Neuron (in vitro differentiated cells): ENCODE measurements at regions not wholly inside any gene's neighbourhood (a gene's known extent, or its start where the extent isn't known, plus 50 kb on each side); places are given as distances from the start of the nearest gene placed in this dataset.

ENCODE experiments used
- H2AFZ ChIP-seq: one replicate; pipeline ENCODE4 v1.6.1; 2013; ENCODE audit warnings: low read depth, mild to moderate bottlenecking, inconsistent platforms, low read length, moderate library complexity
- H3K27me3 ChIP-seq: one replicate; pipeline ENCODE4 v1.6.1; 2013; ENCODE audit warnings: low read length; ENCODE audit not compliant: insufficient read depth
- H3K36me3 ChIP-seq: one replicate; pipeline ENCODE4 v1.6.1; 2013; ENCODE audit warnings: low read length; ENCODE audit not compliant: insufficient read depth
- H3K4me1 ChIP-seq: one replicate; pipeline ENCODE4 v1.6.1; 2013; ENCODE audit warnings: low read length; ENCODE audit not compliant: insufficient read depth
- H3K4me3 ChIP-seq: 2 replicates; pipeline ENCODE4 v1.5.1; 2013; ENCODE audit warnings: mild to moderate bottlenecking, low read length, moderate library complexity
- H3K9me3 ChIP-seq: one replicate; pipeline ENCODE4 v1.6.1; 2013; ENCODE audit warnings: low read length

DNA sequence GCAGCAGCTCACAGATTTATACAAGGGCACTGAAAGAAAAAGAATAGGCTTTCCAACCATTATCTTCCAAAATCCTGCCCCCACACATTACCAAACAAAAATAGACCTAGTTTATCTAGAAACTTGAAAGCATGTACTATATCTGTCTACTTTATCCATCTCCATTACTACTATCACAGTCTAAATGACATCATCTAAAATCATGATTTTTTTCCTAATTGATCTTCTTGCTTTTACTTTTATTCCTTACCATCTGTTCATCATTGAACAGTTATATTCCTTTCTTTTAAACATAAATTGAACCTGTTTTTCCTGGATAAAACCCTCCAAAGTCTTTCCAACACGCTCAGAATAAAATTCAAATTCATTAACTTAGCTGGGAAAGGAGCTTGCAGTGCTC lies 414.7 kb downstream of the KCTD12 start:
- Histone ChIP-seq H2AFZ (no peak overlapping the region), H3K36me3 (no peaks in the 10 kb centered on the region), H3K4me1 (no peaks in the 10 kb centered on the region), H3K4me3 (no peak overlapping the region), H3K9me3 (no peaks in the 10 kb centered on the region), H3K27me3 (no peaks in the 10 kb centered on the region)

DNA sequence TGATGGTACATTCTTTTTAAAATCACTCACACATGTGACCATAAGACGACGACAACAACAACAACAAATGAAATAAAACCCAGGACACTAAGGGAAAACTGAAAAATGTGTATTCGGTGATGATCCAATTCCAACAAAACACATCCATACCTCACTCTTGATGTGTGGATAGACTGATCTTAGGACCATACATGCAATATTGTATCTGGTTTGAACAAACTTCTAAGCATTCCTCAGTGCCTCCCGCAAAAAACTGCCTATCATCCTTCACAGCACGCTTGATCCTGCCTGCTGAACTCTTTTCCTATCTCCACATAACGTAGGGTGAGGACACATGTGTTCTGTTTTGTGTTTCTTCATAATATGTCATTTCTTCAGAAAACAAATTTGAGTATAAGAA lies 415.2 kb downstream of the KCTD12 start:
- H3K4me1 ChIP-seq: no peaks in the 10 kb centered on the region
- H3K27me3 ChIP-seq: no peaks in the 10 kb centered on the region
- no peaks in the 10 kb centered on the region for H3K36me3 ChIP-seq
- no peak overlapping the region for H2AFZ ChIP-seq
- H3K4me3 ChIP-seq: no peak overlapping the region
- no peaks in the 10 kb centered on the region for H3K9me3 ChIP-seq

- Histone ChIP-seq H2AFZ (no peak overlapping the region), H3K36me3 (no peaks in the 10 kb centered on the region), H3K9me3 (no peaks in the 10 kb centered on the region), H3K4me1 (no peaks in the 10 kb centered on the region), H3K27me3 (no peaks in the 10 kb centered on the region), H3K4me3 (no peak overlapping the region)
These were observed 420.2 kb downstream of the KCTD12 start for GRCh38 chr13:76466043-76466442.

GRCh38 chr13:76463314-76463713 lies 422.9 kb downstream of the KCTD12 start:
- no peaks in the 10 kb centered on the region for H3K36me3 ChIP-seq
- H3K4me1 ChIP-seq: no peaks in the 10 kb centered on the region
- H2AFZ ChIP-seq: no peak overlapping the region
- H3K27me3 ChIP-seq: no peaks in the 10 kb centered on the region
- no peak overlapping the region for H3K4me3 ChIP-seq
- no peaks in the 10 kb centered on the region for H3K9me3 ChIP-seq

- no peaks in the 10 kb centered on the region for H3K27me3 ChIP-seq
- H3K4me3 ChIP-seq: no peak overlapping the region
- H2AFZ ChIP-seq: no peak overlapping the region
- no peaks in the 10 kb centered on the region for H3K4me1 ChIP-seq
- H3K9me3 ChIP-seq: no peaks in the 10 kb centered on the region
- no peaks in the 10 kb centered on the region for H3K36me3 ChIP-seq
These were observed 424.2 kb downstream of the KCTD12 start for GRCh38 chr13:76461999-76462398.

- no peak overlapping the region for H3K4me3 ChIP-seq
- no peaks in the 10 kb centered on the region for H3K36me3 ChIP-seq
- no peak overlapping the region for H2AFZ ChIP-seq
- no peaks in the 10 kb centered on the region for H3K9me3 ChIP-seq
- no peaks in the 10 kb centered on the region for H3K4me1 ChIP-seq
- no peaks in the 10 kb centered on the region for H3K27me3 ChIP-seq
These were observed 424.7 kb downstream of the KCTD12 start for GRCh38 chr13:76461484-76461883.

GRCh38 chr13:76459863-76460262 lies 426.3 kb downstream of the KCTD12 start:
- H3K27me3 ChIP-seq: no peaks in the 10 kb centered on the region
- no peaks in the 10 kb centered on the region for H3K9me3 ChIP-seq
- no peak overlapping the region for H3K4me3 ChIP-seq
- no peaks in the 10 kb centered on the region for H3K36me3 ChIP-seq
- no peaks in the 10 kb centered on the region for H3K4me1 ChIP-seq
- H2AFZ ChIP-seq: no peak overlapping the region

DNA sequence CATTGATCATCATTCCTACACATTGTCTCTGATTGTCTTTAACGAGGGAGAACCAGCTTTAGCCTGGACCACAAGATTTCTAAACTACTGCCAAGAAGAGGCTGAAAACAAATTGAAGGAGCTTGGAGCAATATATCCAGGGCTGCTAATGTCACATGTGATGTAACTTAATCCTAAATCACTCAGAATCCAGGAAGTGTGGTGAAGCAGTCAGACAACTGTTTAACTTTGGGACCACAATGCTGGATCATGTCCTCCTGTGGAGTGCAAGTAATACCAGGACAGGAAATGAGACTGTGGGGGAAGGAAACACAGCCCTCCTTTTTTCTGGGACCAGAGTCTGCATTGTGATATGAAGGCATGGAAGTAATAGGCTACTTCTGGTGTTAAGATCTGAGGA lies 430.2 kb downstream of the KCTD12 start:
- H3K36me3 ChIP-seq: no peaks in the 10 kb centered on the region

DNA sequence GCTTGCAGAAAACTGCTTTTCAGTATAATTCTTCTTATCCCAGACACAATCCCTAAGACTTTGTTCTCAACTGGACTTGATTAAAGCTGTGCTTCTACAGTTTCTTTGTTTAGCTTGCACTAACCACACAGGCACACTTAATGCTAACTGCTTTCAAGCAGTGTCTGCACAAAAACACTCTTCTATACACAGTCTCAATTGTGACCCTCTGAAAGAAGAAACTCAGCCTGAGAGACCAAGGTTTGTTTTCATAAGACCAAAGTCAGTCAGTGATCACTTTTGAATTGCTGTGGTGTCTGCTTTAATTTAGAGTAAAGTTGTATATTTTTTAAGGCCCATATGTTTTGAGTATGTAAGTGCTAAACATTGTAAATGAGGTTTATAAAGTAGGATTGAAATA lies 431.2 kb downstream of the KCTD12 start:
- no peaks in the 10 kb centered on the region for H3K4me1 ChIP-seq
- H3K27me3 ChIP-seq: no peaks in the 10 kb centered on the region
- no peak overlapping the region for H2AFZ ChIP-seq
- H3K9me3 ChIP-seq: no peaks in the 10 kb centered on the region
- no peaks in the 10 kb centered on the region for H3K36me3 ChIP-seq
- no peak overlapping the region for H3K4me3 ChIP-seq

More for the DNA sequence above, 430.2 kb downstream of the KCTD12 start:
- Histone ChIP-seq H3K4me1 (no peaks in the 10 kb centered on the region), H3K27me3 (no peaks in the 10 kb centered on the region), H2AFZ (no peak overlapping the region), H3K9me3 (no peaks in the 10 kb centered on the region), H3K4me3 (no peak overlapping the region)

- H3K36me3 ChIP-seq: no peaks in the 10 kb centered on the region
- H2AFZ ChIP-seq: no peak overlapping the region
These were observed 436.5 kb downstream of the KCTD12 start for GRCh38 chr13:76449716-76450115.

DNA sequence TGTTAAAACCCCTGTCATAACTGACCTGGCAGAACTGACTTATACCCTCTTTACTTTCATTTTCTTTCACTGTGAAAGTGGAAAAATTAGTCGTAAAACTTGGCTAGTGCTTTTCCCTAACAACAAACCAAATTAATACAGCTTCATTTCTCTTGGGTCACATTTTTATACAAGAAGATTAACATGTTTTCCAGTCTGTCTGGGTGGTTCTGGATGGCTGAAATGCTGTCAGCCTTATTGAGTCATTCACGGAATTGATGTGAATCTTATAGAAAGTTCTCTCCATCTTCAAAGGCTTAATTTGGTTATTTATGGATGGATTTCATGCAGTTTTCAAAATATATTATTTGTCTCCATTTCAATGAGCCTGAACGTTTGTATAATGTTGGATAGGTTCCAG lies 440.0 kb downstream of the KCTD12 start:
- no peaks in the 10 kb centered on the region for H3K36me3 ChIP-seq

More at GRCh38 chr13:76449716-76450115, 436.5 kb downstream of the KCTD12 start:
- Histone ChIP-seq H3K9me3 (no peaks in the 10 kb centered on the region), H3K27me3 (no peaks in the 10 kb centered on the region), H3K4me3 (no peak overlapping the region), H3K4me1 (no peaks in the 10 kb centered on the region)

DNA sequence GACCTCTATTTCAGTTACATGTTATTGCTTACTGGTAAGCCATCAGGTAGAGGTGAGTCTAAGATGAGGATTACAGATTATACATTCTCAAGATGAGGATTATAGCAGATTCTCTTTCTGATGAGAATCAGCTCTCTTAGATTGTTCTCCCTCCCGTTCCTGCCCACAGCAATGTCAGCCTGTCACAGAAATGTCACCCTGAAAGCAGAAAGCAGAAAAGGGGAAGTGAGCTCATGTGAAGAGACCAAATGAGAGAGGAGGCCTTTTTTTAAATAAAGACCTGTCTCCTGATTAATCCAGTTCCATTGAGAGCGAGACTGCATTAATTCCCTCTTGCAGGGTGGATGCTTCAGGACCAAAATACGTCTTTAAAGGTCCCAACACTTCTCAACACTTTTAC lies 445.6 kb downstream of the KCTD12 start:
- no peaks in the 10 kb centered on the region for H3K36me3 ChIP-seq
- H2AFZ ChIP-seq: no peak overlapping the region
- H3K27me3 ChIP-seq: no peaks in the 10 kb centered on the region
- H3K4me3 ChIP-seq: no peak overlapping the region
- H3K4me1 ChIP-seq: no peaks in the 10 kb centered on the region
- H3K9me3 ChIP-seq: no peaks in the 10 kb centered on the region

More for the DNA sequence above, 440.0 kb downstream of the KCTD12 start:
- no peak overlapping the region for H2AFZ ChIP-seq
- H3K27me3 ChIP-seq: no peaks in the 10 kb centered on the region
- no peak overlapping the region for H3K4me3 ChIP-seq
- no peaks in the 10 kb centered on the region for H3K4me1 ChIP-seq
- no peaks in the 10 kb centered on the region for H3K9me3 ChIP-seq

DNA sequence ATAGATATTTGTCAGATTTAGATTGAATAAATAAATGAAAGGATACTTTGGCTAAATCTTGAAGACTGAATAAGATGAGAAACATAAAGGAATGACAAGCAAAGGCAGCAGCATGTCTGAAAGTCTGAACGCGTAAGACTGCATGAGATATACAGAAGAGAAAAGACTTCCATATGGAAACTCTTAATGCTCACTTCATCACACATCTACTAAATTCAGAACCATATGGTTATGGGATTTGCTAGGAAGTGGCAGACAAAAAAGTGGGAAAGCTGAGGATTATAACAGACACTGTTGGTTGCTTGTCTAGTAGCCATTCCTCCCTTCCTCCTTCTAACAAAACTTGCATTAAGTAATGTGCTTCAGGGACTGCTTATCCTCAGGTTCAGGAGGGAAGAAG lies 446.7 kb downstream of the KCTD12 start:
- no peaks in the 10 kb centered on the region for H3K27me3 ChIP-seq
- no peak overlapping the region for H2AFZ ChIP-seq
- H3K4me1 ChIP-seq: no peaks in the 10 kb centered on the region
- no peaks in the 10 kb centered on the region for H3K9me3 ChIP-seq
- H3K4me3 ChIP-seq: no peak overlapping the region
- no peaks in the 10 kb centered on the region for H3K36me3 ChIP-seq

DNA sequence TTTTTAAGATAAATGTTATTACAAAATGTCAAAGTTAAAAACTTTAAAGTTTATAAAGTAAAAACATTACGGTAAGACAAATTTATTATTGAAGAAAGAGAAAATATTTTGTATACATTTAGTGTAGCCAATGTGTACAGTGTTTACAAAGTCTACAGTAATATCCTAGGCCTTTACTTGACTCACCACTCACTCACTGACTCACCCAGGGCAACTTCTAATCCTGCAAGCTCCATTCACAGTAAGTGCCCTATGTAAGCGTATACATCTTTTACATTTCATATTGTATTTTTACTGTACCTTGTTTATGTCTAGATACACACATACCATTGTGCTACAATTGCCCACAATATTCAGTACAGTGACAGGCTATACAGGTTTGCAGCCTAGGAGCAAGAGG lies 448.2 kb downstream of the KCTD12 start:
- no peak overlapping the region for H2AFZ ChIP-seq
- no peak overlapping the region for H3K4me3 ChIP-seq
- H3K9me3 ChIP-seq: no peaks in the 10 kb centered on the region
- no peaks in the 10 kb centered on the region for H3K27me3 ChIP-seq
- no peaks in the 10 kb centered on the region for H3K4me1 ChIP-seq
- H3K36me3 ChIP-seq: no peaks in the 10 kb centered on the region
